NCI-H1092 (cell line): ENCODE measurements at regions not wholly inside any gene's neighbourhood (a gene's known extent, or its start where the extent isn't known, plus 50 kb on each side); places are given as distances from the start of the nearest gene placed in this dataset.
A peak's percentile ranks its signal among the peaks of the same experiment; 100 is the strongest.

ENCODE experiments used
- DNase-seq: peaks from one replicate; lab custom pipeline; 2025; lab: John Stamatoyannopoulos, UW

DNA sequence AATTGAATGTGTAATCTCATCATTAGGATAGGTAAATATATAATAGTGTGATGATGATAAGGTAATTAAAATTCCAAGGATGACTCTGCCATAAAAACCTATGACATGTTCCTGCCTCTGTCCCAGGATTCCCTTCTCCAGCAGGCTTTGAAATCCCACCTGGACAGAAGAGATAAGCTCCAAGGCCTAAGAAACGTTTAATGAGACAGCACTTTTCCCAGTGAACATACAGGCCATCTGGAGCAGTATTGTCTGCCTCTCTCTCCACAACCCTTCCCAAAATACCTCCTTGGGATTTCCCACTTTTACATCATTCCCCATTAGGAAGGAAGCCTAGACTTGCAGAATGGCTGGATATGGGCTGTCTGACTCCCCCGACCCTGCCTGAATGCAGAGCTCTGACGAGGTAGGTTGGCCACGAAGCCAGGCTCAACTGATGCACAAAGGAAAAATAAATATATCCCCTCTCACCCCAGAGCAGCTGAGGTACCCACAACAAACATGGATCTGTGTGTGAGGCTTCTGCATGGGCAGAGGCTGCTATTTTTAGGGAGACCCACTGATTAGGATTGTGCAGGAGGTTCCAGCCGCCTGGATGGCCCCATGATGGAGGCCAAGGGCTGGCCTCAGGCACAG lies 71.0 kb downstream of the TMPRSS5 start:
- DNase-seq: no peak

DNA sequence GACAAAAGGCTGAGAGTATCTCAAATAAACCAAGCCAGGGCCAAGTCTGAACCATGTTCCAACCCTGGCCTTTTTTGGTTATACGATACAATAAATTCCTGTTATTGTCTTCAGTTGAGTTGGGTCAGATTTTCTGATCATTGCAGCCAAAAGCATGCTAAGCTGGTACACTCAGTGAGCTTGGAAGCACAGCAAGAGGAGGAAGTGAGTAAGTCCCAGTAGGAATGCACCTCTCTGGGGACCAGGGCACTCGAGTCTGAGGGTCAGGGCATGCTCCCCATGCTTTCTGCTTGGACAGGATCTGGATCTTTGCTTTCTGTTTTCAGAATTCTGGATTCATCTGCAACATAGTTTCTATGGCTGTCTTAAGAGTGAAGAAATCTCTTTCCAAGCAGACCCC lies 73.1 kb downstream of the TMPRSS5 start:
- no peak for DNase-seq

DNA sequence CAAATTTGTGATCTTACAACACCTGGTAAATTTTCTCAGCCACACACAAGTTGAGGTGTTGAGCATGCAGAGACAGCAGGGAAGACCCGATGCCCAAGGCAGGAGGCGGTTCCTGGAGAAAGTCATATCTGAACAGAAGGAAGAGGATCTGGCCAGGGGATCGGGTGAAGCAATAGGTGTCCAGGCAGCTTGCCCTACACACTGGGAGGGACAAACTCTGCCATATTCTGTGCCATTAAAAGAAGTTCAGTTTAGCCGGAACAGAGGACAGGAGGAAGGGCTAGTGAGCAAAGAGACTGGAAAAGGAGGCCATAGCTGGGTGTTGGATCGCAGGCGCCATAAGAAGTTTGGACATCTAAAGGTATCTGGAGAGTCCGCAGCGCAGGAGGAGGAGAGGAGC lies 76.5 kb downstream of the TMPRSS5 start:
- no peak for DNase-seq

DNA sequence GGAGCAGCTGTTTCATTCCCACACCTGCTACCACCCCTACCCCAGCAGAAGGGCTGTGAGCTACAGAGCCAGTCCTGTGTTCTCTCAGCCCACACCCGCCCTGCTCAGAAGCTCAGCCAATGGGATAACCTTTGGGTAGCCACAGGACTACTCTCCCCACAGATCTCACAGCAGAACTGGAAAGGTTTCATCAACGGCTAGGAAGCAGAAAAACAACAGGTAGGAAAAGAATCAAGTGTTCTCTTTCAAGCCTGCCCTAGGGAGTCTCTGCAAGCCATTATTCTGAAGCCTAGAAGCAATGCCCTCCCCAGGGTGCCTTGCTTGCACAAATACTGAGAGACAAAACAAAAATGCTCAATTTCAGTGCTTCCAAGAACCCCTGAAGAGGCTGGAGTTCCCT lies 77.2 kb downstream of the TMPRSS5 start:
- peak; percentile 22 for DNase-seq

DNA sequence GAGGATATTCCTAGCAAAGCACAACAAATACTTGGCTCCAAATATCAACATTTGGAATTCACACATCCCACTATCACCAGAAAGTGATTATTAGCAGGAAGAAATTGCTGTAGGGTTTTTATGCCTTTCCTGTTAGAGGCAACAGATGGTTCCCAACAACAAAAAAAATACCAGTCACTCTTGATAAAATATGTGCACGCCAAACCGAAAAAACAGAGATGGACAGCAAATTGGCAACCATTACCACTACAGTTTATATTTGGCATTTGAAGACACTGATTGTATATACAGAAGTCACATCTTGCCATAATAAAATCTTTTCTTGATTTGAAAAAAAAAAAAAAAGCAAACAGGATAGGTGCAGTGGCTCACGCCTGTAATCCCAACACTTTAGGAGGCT lies 78.2 kb downstream of the TMPRSS5 start:
- no peak for DNase-seq

DNA sequence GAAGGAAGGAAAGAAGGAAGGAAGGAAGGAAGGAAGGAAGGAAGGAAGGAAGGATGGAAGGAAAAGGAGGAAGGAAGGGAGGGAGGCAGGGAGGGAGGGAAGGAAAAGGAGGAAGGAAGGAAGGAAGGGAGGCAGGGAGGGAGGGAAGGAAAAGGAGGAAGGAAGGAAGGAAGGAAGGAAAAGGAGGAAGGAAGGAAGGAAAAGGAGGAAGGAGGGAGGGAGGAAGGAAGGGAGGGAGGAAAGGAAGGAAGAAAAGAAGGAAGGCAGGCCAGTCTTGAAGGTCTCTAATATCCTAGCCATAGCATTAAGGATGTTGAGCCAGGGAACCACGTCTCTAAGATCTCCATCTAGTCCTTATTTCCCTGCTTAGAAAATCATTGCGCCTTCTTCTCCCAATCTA lies 78.8 kb downstream of the TMPRSS5 start:
- DNase-seq: no peak

DNA sequence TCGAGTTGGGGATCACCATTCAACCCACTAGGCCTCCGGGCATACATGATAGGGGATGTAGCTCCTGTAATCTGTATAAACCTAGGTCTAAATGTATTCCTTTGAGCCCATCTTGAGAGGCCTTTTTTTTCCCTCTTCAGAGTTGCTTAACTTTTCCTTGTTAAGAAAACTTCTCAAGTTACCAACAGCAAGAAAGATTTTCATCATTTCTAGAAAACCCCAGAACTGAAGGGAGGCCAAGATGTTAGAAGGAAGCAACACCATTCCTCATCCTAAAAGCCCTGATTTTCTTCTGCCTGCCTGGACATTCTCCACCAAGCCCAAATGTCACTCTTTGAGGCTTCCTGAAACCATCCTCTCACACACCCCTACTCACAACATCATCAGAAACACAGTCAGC lies 79.4 kb downstream of the TMPRSS5 start:
- no peak for DNase-seq

DNA sequence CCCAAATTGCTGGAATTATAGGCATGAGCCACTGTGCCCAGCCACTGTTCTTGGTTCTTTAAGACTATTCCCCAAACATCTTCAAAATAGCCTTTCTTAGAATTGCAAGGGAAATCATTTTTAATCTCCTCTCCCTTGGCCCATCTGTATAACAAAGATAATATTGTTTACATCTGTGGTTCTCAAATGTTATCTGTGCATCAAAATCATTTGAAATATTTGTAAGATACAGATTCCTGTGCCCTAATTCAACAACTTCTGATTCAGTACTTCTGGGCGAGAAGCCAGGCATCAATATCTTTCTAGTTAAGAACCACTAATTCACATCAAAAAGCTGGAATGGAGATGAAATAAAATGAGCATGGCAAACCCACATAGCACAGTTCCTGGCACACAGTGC lies 83.0 kb downstream of the TMPRSS5 start:
- no peak for DNase-seq

DNA sequence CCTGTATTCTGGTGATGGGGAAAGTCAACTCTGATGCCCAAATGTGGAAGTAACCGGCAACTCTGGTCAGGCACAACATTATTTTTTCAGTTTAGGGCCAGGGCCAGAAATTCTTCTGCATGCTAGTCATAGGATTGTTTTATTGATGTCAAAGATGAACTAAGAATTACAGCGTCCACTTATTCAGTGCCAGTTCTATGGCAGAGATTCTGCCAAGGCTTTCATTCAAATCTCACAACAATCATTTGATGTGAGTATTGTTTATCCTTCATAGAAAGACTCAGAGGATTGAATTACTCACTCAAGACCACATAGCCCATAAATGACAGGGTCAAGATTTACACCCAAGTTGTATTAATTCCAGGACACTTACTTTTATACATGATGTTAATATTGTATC lies 87.7 kb downstream of the TMPRSS5 start:
- no peak for DNase-seq

DNA sequence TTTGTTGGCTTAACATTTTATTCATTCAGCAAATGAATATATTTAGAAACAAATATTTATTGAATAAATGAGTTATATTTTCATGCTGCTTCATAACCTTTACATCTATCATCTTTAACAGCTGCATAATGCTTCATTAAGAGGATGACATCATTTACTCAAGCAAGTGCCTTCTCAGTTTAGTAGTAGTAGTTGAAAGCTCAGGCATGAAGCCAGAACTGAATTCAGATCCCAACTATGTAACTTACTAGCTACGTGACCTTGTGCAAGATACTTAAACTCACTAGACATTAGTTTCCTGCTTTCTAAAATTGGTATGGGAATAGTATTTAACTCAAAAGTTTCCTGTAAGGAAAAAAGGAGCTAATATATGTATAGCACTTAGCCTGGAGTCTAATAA lies 90.3 kb downstream of the TMPRSS5 start:
- DNase-seq: no peak

DNA sequence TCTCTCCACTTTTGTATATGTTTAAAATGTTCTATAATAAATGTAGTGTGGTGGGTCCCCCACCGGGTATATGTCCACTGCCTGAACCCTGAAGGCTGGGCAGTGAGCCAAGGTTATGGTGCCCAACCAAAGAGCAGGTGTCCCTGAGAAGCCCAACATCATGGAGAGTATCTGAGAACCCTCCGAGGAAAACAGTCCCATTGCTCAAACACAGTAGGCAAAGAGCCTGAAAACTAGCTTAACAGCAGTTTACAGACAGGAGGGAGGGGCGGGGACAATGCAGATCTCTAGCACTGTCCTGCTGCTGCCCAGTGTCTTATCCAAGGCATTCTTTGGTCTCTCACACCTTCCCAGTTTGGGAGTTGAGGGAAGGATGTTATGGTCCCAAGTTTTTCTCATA lies 91.0 kb downstream of the TMPRSS5 start:
- peak; percentile 33 for DNase-seq

DNA sequence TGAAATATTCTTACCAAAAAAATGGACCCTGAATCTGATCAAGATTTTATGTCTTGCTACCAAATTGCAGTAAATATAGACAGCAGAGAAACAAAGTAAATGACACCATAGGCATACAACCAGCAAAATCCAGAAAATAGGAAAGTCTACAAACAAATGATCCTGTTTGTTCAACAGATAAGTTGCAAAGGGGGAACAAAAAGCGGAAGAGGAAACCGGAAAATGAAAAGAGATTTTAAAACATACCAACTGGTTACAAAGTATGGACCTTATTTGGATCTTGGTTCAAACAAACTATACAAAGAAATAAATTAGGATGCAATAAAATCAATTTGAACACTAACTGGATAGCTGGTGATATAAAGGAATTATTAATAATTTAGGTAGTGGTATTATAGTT lies 92.0 kb downstream of the TMPRSS5 start:
- no peak for DNase-seq

DNA sequence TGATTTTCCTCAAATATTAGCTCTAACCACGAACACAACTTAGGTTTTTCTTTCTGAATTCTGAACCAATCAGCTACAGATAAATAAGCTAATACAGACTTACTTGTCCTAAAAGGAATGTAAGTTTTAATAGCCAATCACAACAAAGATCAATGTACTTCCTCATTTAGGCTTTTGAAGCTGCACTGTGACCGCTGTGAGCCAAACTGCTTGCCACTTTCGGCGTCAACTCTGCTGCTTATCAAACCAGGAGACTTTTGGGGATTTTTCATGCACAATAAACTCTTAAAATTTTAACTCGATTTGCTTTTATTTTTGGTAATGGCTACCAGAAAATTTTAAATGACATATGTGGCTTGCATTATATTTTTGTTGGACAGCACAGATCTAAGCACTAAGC lies 92.5 kb downstream of the TMPRSS5 start:
- DNase-seq: no peak

DNA sequence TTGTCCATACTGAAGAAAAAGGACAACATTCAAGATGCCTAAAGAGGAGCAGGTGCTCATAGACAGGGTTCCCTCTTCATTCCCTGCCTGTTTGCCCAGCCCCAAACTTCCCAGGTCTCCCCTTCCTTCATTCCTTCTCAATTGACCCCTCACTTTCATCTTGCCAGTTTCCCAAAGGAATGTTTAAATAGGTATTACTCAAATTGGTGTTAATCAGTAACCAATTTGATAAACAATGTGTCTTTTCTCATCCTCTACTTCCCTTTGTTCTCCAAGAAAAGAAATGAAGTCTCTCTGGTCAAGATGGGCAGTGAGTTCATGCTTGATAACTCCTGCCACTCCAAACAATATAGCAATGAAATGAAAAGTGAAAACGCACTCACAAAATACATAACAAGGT lies 101.9 kb downstream of the TMPRSS5 start:
- DNase-seq: no peak

DNA sequence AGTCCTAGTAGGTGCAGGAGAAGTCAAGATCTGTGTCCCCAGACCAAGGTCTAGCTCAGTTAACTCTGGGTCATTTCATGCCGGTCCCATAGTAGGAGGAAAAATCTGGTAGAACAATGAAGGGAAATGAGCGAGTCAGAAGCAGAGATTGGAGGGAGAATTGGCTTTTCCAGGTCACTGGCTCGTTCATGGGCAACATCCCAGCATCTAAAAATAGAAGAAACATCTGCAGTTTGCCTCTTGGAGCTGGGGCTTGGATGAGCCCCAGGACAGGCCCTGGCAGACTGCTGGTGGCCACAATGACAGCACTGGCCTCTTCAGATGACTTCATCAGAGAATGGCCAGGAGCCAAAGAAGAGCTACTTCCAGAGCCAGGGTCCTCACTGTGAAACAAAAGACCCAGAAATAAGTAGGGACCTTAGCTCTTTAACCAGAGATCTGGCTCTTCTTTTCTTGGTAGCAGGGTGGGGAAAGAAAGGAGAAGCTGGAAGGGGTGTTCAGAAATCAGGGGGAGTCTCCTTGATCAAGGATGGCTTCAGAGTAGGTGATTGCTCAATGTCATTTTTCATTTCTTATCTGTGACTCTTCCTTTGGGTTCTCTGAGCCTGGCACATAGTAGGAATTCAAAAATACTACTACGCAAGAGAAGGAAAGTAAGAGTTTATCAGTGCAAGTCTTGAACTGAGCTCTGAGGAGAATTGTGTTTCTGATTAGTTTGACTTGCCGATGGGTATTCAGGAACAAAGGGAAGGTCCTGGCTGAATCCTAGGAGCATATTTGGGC lies 102.6 kb downstream of the TMPRSS5 start:
- DNase-seq: peak; percentile 9

DNA sequence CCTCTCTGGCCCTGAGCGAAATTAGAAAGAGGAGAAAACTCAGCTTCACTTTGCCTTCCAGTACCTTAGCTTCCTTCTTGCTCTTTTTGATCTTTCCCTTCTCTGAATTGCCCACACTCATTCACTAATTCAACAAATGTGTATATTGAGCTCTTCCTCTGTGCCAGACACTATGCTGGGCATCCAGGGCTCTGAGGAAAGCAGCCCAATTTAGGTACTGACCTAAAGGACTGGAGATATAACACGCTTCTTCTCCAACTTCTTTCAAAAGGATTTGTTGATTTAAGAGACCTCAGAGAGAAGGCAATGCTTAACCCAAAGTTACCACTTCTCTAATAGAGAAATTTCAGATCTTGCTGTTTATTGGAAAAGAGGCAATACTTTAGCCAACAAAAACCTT lies 103.6 kb downstream of the TMPRSS5 start:
- DNase-seq: no peak

DNA sequence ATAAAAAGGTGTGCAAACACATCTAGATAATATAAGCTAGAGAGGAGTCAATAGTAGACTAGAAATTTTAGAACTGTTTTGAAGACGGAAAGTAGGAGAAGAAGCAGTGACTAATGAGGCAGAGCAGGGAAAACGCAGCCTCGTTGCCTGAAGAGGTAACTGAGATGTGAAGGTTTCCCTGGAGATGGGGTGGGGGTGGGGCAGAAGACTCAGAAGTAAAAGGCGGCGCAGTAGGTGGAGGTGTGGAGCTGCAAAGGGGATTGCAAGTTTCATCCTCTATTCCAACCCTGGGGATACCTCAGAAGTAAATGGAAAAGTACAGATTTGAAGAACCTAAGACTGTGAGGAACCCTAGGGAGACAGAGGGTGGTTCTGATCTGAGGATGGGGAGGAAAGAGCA lies 109.5 kb downstream of the TMPRSS5 start:
- no peak for DNase-seq

DNA sequence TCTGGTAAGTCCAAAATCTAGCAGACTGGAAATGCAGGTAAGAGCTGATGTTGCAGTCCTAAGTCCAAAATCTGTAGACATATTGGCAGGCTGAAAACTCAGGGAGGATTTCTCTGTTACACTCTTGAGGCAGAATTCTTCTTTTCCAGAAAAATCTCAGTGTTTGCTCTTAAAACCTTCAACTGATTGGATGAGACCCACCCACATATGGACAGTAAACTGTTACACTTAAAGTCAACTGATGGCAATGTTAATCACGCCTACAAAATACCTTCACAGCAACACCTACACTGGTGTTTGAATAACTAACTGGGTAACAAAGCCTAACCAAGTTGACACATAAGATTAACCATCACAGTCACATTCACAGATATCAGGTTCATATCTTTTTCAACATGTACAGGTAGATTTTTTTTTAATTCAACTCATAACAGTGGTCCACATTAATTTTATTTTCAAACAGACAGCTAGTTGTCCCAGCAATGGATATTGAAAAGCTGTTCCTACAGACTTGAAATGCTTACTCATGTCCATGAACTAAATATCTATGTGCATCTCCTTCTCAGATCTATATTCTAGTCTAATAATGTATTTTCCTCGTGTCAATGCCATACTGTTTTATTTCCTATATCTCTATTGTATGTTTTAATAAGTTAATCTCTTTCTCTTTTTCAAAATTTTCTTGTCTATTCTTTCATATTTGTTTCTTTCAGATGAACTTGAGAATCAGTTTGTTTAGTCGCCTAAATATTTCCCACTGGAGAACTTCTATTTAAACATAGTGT lies 110.1 kb downstream of the TMPRSS5 start:
- DNase-seq: no peak

DNA sequence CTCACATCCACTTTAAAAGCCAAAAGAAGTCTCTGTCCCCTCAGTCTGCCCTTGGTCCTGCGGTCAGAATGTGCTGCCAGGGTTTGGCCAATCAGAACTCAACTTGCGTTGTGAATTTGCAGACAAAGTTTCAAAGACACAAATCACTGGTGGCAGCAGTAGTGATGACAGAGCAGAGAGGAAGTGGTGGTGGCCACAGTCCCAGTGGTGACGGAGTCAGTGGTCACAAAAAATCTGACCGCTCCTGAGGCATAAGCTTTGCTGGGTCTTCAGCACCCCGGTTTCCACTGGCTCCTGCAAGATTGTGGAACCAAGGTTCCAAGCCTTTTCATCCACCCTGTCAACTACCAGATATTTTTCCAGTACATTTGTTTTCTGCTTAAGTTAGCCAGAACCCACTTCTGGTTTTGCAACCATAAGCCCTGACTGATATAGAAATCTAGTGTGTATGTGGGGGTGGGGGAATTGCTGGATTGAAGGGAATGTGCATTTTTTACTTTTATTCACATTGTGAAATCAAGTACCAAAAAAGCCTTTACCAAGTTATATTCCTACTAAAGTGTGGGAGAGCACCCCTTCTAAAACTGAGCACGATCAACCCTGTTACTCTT lies 112.3 kb downstream of the TMPRSS5 start:
- DNase-seq: no peak

DNA sequence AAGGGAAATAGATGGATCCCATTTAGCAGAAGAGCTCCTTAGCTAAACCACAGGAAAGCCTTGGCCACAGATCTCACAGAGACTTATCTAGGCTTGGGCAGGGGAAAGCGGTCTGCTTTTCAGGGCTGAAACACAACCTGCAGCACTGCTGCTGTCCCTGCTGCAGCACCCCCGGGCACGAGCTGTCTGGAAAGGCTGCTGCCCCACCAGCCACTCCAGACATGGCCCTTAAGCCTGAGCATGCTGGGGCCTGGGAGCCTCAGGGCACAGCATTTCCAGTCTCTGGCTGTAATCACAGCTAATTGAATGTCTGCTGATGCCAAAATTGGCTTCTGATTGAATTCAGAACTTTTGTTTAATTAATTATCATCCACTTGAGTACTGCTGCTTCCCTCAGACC lies 115.0 kb downstream of the TMPRSS5 start:
- peak; percentile 6 for DNase-seq

DNA sequence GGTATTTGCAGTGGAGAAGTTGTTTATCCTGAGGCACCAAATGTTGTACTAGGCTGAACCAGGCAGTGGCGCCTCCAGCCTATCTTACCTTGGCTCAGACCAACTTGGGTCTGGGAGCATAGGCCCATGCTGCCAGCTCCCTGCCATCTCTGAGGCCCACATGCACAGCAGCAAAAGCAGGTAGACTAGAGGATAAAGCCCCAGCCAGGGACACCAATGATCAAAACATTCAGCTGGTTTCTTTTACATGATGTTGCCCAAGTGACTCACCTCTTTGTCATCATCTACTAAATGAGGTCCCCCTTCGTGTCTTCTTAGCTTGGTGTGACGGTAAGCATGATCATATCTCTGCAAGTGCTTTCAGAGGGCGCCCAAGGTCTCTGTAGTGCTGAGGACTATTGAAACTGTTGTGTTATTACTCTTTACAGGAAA lies 112.1 kb upstream of the DRD2 start:
- no peak for DNase-seq

DNA sequence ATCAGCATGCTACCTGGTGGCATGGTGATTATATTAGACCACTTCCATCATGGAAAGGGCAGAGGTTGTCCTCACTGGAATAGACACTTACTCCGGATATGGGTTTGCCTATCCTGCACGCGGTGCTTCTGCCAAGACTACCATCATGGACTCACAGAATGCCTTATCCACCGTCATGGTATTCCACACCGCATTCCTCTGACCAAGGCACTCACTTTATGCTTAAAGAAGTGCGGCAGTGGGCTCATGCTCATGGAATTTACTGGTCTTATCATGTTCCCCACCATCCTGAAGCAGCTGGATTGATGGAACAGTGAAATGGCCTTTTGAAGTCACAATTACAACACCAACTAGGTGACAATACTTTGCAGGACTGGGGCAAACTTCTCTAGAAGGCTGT lies 109.2 kb upstream of the DRD2 start:
- no peak for DNase-seq

DNA sequence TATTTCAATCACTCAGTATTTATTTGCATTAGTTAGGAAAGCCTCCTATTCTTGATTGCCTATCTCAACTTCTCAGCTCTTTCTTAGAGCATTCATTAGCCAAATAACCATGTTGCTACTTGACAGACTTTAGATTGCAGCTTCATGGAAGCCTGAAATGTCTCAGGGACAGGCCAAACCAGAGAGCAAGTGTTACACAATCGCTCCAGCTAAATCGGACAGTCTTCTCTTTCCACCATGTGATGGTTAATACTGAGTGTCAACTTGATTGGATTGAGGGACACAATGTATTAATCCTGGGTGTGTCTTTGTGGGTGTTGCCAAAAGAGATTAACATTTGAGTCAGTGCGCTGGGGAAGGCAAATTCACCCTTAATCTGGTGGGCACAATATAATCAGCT lies 106.5 kb upstream of the DRD2 start:
- DNase-seq: no peak
